HCT116 (cell line): ENCODE measurements at regions not wholly inside any gene's neighbourhood (a gene's known extent, or its start where the extent isn't known, plus 50 kb on each side); places are given as distances from the start of the nearest gene placed in this dataset.
A peak's percentile ranks its signal among the peaks of the same experiment; 100 is the strongest.

Experiments
- ATAC-seq: fragments of 200-7000 bp; cut with Tn5 transposase; 2 replicates; pipeline ENCODE4 v1.9.1; 2020; ENCODE audit warnings: mild to moderate bottlenecking, moderate library complexity
- BruUV-seq: library from RNA; stranded (reverse); fragments of 400-500 nt; replicated peaks from 2 replicates; lab custom pipeline; 2021; lab: Mats Ljungman, UMichigan
- CTCF ChIA-PET: fragments of 300-600 bp; sonication (Branson Sonifier 250); formaldehyde crosslinking; loops from one replicate; lab custom pipeline; 2021; ENCODE audit warnings: antibody characterized with exemption; lab: Charles Lee
- POLR2A ChIA-PET: fragments of 300-600, 350-600 bp; sonication (Branson Sonifier 250); formaldehyde crosslinking; loops from one replicate; lab custom pipeline; 2021; ENCODE audit warnings: antibody characterized with exemption; lab: Charles Lee
- RAD21 ChIA-PET, 2 experiments: fragments of 300-600 bp; sonication (Branson Sonifier 250); formaldehyde crosslinking; loops; one replicate each; lab custom pipeline; 2023; ENCODE audit warnings: low total read pairs in 2 of 2; ENCODE audit not compliant: uncharacterized antibody in 2 of 2, unreplicated experiment in 2 of 2, low non-redundant PET in 1 of 2; lab: Charles Lee
- DNase-seq: peaks from one replicate; pipeline ENCODE4 v3.0.0-alpha.2; 2010; ENCODE audit warnings: low read depth, low spot score
- H2AFZ ChIP-seq: fragments of 200-600 bp; shearing (Covaris generic), sonication (generic); 2 replicates; pipeline ENCODE4 v1.6.1; 2017; ENCODE audit warnings: low read depth, mixed run types, mixed read lengths, antibody characterized with exemption, low read length; ENCODE audit not compliant: poor library complexity, severe bottlenecking
- H3K27ac ChIP-seq: 2 replicates; pipeline ENCODE4 v1.5.1; 2012; ENCODE audit warnings: low read depth, low read length
- H3K27me3 ChIP-seq: fragments of 200-600 bp; sonication (generic); 2 replicates; pipeline ENCODE4 v1.6.1; 2016; ENCODE audit warnings: mixed run types, low read length, mixed read lengths; ENCODE audit not compliant: insufficient read depth
- H3K36me3 ChIP-seq, 2 experiments: fragments of 200-500 bp in 1 of 2; fragments of 200-600 bp in 1 of 2; sonication (Bioruptor generic) in 1 of 2; sonication (generic) in 1 of 2; 2 replicates each; pipeline versions ENCODE4 v1.5.1 to v1.6.1; 2014 to 2016; ENCODE audit warnings: low read length in 2 of 2, inconsistent platforms in 1 of 2, mixed read lengths in 1 of 2, mixed run types in 1 of 2; ENCODE audit not compliant: insufficient read depth in 2 of 2, control insufficient read depth in 1 of 2
- H3K4me1 ChIP-seq, 2 experiments: fragments of 200-600 bp in 1 of 2; sonication (generic) in 1 of 2; 2 replicates each; pipeline versions ENCODE4 v1.5.1 to v1.6.1; 2012 to 2017; ENCODE audit warnings: low read length in 2 of 2, inconsistent platforms in 1 of 2, mild to moderate bottlenecking in 1 of 2, mixed read lengths in 1 of 2, mixed run types in 1 of 2, moderate library complexity in 1 of 2; ENCODE audit not compliant: insufficient read depth in 2 of 2, control insufficient read depth in 1 of 2
- H3K4me2 ChIP-seq: fragments of 200-600 bp; sonication (generic); 2 replicates; pipeline ENCODE4 v1.6.1; 2017; ENCODE audit warnings: mixed run types, low read length, mixed read lengths
- H3K4me3 ChIP-seq, 2 experiments: fragments of 200-600 bp in 1 of 2; sonication (generic) in 1 of 2; replicated peaks in 1 of 2; 2 replicates each; pipeline ENCODE4 v1.5.1; 2011 to 2016; ENCODE audit warnings: low read length in 2 of 2, control low read depth in 1 of 2, low read depth in 1 of 2, mild to moderate bottlenecking in 1 of 2, mixed read lengths in 1 of 2, mixed run types in 1 of 2
- H3K79me2 ChIP-seq: fragments of 200-600 bp; sonication (generic); 2 replicates; pipeline ENCODE4 v1.6.1; 2017; ENCODE audit warnings: mild to moderate bottlenecking, mixed run types, low read length, moderate library complexity, mixed read lengths; ENCODE audit not compliant: insufficient read depth
- H3K9ac ChIP-seq: fragments of 200-600 bp; sonication (generic); 2 replicates; pipeline ENCODE4 v1.6.1; 2016; ENCODE audit warnings: low read length, mixed read lengths
- H3K9me2 ChIP-seq: fragments of 200-600 bp; sonication (generic), shearing (Covaris generic); 2 replicates; pipeline ENCODE4 v1.6.1; 2017; ENCODE audit warnings: mixed run types, mild to moderate bottlenecking, moderate library complexity; ENCODE audit not compliant: insufficient read depth
- H3K9me3 ChIP-seq, 2 experiments: fragments of 200-500 bp in 1 of 2; fragments of 200-600 bp in 1 of 2; sonication (Bioruptor generic) in 1 of 2; sonication (generic) in 1 of 2; 2 replicates each; pipeline ENCODE4 v1.6.1; 2014 to 2017; ENCODE audit warnings: low read length in 2 of 2, mixed read lengths in 2 of 2, inconsistent platforms in 1 of 2, low read depth in 1 of 2, mild to moderate bottlenecking in 1 of 2, mixed run types in 1 of 2, moderate library complexity in 1 of 2; ENCODE audit not compliant: control insufficient read depth in 1 of 2, insufficient read depth in 1 of 2
- H4K20me1 ChIP-seq: fragments of 200-600 bp; sonication (generic), shearing (Covaris generic); 2 replicates; pipeline ENCODE4 v1.6.1; 2017; ENCODE audit warnings: mixed run types, mild to moderate bottlenecking, moderate library complexity; ENCODE audit not compliant: insufficient read depth
- CBX3 ChIP-seq: IDR thresholded peaks from 2 replicates; pipeline ENCODE4 v1.6.1; 2012; ENCODE audit warnings: low read depth
- CEBPB ChIP-seq: IDR thresholded peaks from 2 replicates; pipeline ENCODE4 v1.6.1; 2012; ENCODE audit warnings: low read depth
- EGR1 ChIP-seq: IDR thresholded peaks from 2 replicates; pipeline ENCODE4 v1.6.1; 2012; ENCODE audit warnings: low read depth
- EZH2 ChIP-seq: fragments of 200-600 bp; sonication (generic); IDR thresholded peaks from 2 replicates; pipeline ENCODE4 v1.6.1; 2017; ENCODE audit warnings: antibody characterized with exemption, mixed run types
- EZH2phosphoT487 ChIP-seq: fragments of 200-600 bp; IDR thresholded peaks from 2 replicates; pipeline ENCODE4 v1.6.1; 2018; ENCODE audit warnings: antibody characterized with exemption, borderline replicate concordance
- FOSL1 ChIP-seq: IDR thresholded peaks from 2 replicates; pipeline ENCODE4 v1.6.1; 2012; ENCODE audit warnings: low read depth
- JUND ChIP-seq: IDR thresholded peaks from 2 replicates; pipeline ENCODE4 v1.6.1; 2012
- POLR2A ChIP-seq: IDR thresholded peaks from 2 replicates; pipeline ENCODE4 v1.7.0; 2011; ENCODE audit warnings: borderline replicate concordance; ENCODE audit not compliant: insufficient read depth, insufficient read length; ENCODE audit errors: extremely low read depth
- POLR2AphosphoS5 ChIP-seq: IDR thresholded peaks from 2 replicates; pipeline ENCODE4 v1.6.1; 2011; ENCODE audit warnings: mild to moderate bottlenecking, low read depth, low read length, moderate library complexity
- RAD21 ChIP-seq: IDR thresholded peaks from 2 replicates; pipeline ENCODE4 v1.6.1; 2012; ENCODE audit warnings: low read depth, mild to moderate bottlenecking
- SIN3A ChIP-seq: IDR thresholded peaks from 2 replicates; pipeline ENCODE4 v1.6.1; 2012; ENCODE audit warnings: low read depth
- SP1 ChIP-seq: IDR thresholded peaks from 2 replicates; pipeline ENCODE4 v1.6.1; 2012; ENCODE audit warnings: low read depth
- TCF7L2 ChIP-seq: IDR thresholded peaks from 2 replicates; pipeline ENCODE4 v1.7.0; 2011; ENCODE audit warnings: borderline replicate concordance, inconsistent platforms; ENCODE audit not compliant: insufficient read depth, insufficient read length; ENCODE audit errors: extremely low read depth
- YY1 ChIP-seq: IDR thresholded peaks from 2 replicates; pipeline ENCODE4 v1.6.1; 2011; ENCODE audit warnings: low read length, low read depth, moderate library complexity, mild to moderate bottlenecking; ENCODE audit not compliant: insufficient replicate concordance; ENCODE audit errors: extremely low read depth
- ZFX ChIP-seq: fragments of 450-650 bp; IDR thresholded peaks from 2 replicates; pipeline ENCODE4 v1.6.1; 2017
- intact Hi-C: fragments of 100-400 bp; cut with micrococcal nuclease; formaldehyde crosslinking; loops from 2 replicates; pipeline ENCODE4 v1.10.0; 2022
- TF ChIP-seq, protein P1 (sequence below): IDR thresholded peaks from 2 replicates; pipeline ENCODE4 v1.6.1; 2012; ENCODE audit warnings: low read depth
- TF ChIP-seq, protein P2 (sequence below), 3 experiments: fragments of 200-600 bp in 1 of 3; sonication (generic) in 1 of 3; IDR thresholded peaks in 2 of 3; conservative IDR thresholded peaks in 1 of 3; 2 replicates each; pipeline ENCODE4 v1.5.1; 2012 to 2017; ENCODE audit warnings: low read depth in 2 of 3, low read length in 2 of 3, antibody characterized with exemption in 1 of 3, borderline replicate concordance in 1 of 3, control low read depth in 1 of 3, mild to moderate bottlenecking in 1 of 3, mixed read lengths in 1 of 3, mixed run types in 1 of 3, moderate library complexity in 1 of 3; ENCODE audit not compliant: insufficient read depth in 1 of 3
- TF ChIP-seq, protein P3 (sequence below): IDR thresholded peaks from 2 replicates; pipeline ENCODE4 v1.6.1; 2011; ENCODE audit warnings: mild to moderate bottlenecking, low read length, moderate library complexity; ENCODE audit not compliant: insufficient replicate concordance; ENCODE audit errors: extremely low read depth
- TF ChIP-seq, protein P4 (sequence below): IDR thresholded peaks from 2 replicates; pipeline ENCODE4 v1.6.1; 2012
- TF ChIP-seq, protein P5 (sequence below): IDR thresholded peaks from 2 replicates; pipeline ENCODE4 v1.6.1; 2012

DNA sequence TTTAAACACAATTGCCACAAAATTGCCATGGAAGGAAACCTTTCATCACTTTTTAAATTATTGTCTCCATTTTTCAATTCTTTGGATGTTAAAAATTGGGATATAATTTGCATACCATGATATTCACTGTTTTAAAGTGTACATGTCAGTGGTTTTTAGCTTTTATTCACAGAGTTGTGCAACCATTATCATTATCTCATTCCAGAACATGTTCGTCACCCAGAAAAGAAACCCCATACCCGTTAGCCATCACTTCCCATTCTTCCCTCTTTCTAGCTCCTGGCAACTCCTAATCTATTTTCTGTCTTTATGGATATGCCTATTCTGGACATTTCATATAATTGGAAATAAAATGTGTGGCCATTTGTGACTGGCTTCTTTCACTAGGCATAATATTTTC, 260.3 kb upstream of the FERD3L start:
- RAD21 ChIA-PET: no interaction called here
- H3K4me1 ChIP-seq: peaks cover 8 to 12% of the 10 kb centered on the region in 2 experiments; a peak in 2 of 4 replicates
- no peaks in the 10 kb centered on the region for H3K79me2 ChIP-seq
- no TSS peak for BruUV-seq
- H3K27me3 ChIP-seq: 0 out of 2 replicates have a peak, but pooled peaks cover 5% of the 10 kb centered on the region
- H4K20me1 ChIP-seq: no peaks in the 10 kb centered on the region
- no peaks in the 10 kb centered on the region for H3K9me2 ChIP-seq
- no peak overlapping the region for H3K27ac ChIP-seq
- H3K36me3 ChIP-seq: no peaks in the 10 kb centered on the region
- intact Hi-C loops: no loop called here
- TF ChIP-seq, protein P1, sequence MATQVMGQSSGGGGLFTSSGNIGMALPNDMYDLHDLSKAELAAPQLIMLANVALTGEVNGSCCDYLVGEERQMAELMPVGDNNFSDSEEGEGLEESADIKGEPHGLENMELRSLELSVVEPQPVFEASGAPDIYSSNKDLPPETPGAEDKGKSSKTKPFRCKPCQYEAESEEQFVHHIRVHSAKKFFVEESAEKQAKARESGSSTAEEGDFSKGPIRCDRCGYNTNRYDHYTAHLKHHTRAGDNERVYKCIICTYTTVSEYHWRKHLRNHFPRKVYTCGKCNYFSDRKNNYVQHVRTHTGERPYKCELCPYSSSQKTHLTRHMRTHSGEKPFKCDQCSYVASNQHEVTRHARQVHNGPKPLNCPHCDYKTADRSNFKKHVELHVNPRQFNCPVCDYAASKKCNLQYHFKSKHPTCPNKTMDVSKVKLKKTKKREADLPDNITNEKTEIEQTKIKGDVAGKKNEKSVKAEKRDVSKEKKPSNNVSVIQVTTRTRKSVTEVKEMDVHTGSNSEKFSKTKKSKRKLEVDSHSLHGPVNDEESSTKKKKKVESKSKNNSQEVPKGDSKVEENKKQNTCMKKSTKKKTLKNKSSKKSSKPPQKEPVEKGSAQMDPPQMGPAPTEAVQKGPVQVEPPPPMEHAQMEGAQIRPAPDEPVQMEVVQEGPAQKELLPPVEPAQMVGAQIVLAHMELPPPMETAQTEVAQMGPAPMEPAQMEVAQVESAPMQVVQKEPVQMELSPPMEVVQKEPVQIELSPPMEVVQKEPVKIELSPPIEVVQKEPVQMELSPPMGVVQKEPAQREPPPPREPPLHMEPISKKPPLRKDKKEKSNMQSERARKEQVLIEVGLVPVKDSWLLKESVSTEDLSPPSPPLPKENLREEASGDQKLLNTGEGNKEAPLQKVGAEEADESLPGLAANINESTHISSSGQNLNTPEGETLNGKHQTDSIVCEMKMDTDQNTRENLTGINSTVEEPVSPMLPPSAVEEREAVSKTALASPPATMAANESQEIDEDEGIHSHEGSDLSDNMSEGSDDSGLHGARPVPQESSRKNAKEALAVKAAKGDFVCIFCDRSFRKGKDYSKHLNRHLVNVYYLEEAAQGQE: no peak
- TF ChIP-seq RAD21: no peak
- TF ChIP-seq, protein P2, sequence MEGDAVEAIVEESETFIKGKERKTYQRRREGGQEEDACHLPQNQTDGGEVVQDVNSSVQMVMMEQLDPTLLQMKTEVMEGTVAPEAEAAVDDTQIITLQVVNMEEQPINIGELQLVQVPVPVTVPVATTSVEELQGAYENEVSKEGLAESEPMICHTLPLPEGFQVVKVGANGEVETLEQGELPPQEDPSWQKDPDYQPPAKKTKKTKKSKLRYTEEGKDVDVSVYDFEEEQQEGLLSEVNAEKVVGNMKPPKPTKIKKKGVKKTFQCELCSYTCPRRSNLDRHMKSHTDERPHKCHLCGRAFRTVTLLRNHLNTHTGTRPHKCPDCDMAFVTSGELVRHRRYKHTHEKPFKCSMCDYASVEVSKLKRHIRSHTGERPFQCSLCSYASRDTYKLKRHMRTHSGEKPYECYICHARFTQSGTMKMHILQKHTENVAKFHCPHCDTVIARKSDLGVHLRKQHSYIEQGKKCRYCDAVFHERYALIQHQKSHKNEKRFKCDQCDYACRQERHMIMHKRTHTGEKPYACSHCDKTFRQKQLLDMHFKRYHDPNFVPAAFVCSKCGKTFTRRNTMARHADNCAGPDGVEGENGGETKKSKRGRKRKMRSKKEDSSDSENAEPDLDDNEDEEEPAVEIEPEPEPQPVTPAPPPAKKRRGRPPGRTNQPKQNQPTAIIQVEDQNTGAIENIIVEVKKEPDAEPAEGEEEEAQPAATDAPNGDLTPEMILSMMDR (IDR thresholded peaks at IDR 0.05 in 2 of 3, conservative IDR thresholded peaks at IDR 0.05 in 1 of 3; ENCODE audit: borderline replicate concordance in 1 of 3, insufficient read depth in 1 of 3, low read depth in 2 of 3, low read length in 2 of 3): no peak
- TF ChIP-seq CBX3: no peak
- no peak for TF ChIP-seq POLR2A
- no peak for TF ChIP-seq POLR2AphosphoS5
- TF ChIP-seq CEBPB: no peak
- TF ChIP-seq SP1: no peak
- no peak for TF ChIP-seq EZH2phosphoT487
- TF ChIP-seq, protein P3, sequence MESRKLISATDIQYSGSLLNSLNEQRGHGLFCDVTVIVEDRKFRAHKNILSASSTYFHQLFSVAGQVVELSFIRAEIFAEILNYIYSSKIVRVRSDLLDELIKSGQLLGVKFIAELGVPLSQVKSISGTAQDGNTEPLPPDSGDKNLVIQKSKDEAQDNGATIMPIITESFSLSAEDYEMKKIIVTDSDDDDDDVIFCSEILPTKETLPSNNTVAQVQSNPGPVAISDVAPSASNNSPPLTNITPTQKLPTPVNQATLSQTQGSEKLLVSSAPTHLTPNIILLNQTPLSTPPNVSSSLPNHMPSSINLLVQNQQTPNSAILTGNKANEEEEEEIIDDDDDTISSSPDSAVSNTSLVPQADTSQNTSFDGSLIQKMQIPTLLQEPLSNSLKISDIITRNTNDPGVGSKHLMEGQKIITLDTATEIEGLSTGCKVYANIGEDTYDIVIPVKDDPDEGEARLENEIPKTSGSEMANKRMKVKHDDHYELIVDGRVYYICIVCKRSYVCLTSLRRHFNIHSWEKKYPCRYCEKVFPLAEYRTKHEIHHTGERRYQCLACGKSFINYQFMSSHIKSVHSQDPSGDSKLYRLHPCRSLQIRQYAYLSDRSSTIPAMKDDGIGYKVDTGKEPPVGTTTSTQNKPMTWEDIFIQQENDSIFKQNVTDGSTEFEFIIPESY: no peak
- TF ChIP-seq, protein P4, sequence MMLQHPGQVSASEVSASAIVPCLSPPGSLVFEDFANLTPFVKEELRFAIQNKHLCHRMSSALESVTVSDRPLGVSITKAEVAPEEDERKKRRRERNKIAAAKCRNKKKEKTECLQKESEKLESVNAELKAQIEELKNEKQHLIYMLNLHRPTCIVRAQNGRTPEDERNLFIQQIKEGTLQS: no peak
- TF ChIP-seq TCF7L2: no peak
- no peak for TF ChIP-seq ZFX
- no peak for TF ChIP-seq FOSL1
- TF ChIP-seq EGR1: no peak
- TF ChIP-seq JUND: no peak
- no peak for TF ChIP-seq SIN3A
- TF ChIP-seq, protein P5, sequence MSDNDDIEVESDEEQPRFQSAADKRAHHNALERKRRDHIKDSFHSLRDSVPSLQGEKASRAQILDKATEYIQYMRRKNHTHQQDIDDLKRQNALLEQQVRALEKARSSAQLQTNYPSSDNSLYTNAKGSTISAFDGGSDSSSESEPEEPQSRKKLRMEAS: no peak
- no peak for TF ChIP-seq EZH2
- no peak for TF ChIP-seq YY1
- no peak for DNase-seq
- H3K4me2 ChIP-seq: peak overlapping the region; percentile 63; the same call in 1 of the 2 replicates
- CTCF ChIA-PET: no interaction called here
- no peak overlapping the region for H3K9ac ChIP-seq
- no peak for ATAC-seq
- no peaks in the 10 kb centered on the region for H3K9me3 ChIP-seq
- peak overlapping the region; percentile 71 for H2AFZ ChIP-seq
- H3K4me3 ChIP-seq: no peak overlapping the region
- POLR2A ChIA-PET: no interaction called here
